ENCODE measurements at regions not wholly inside any gene's neighbourhood (a gene's known extent, or its start where the extent isn't known, plus 50 kb on each side); places are given as distances from the start of the nearest gene placed in this dataset.

DNA sequence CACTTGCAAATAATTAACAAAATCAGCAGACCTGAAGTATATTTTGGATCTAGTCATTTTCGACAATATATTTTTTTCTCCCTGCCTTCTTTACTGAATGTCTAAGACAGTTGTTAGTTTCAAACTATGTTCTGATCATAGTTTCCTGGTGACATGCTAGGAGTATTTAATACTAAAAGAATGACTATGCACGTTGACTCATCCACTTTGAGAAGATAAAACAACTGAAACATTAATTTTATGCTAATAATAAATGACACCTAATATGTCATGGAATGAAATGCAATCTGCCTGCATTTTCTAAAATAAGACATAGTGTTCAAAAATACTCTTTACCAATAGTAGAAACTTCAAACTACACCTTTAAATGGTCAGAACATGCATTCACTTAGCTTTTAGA lies 2123.7 kb upstream of the C9orf72 start:
- H3K27ac ChIP-seq (ENCODE audit: control insufficient read depth, insufficient read depth), result no peak overlapping the region
- 0% methylated on average over 2 of the region's 2 CpGs for WGBS (ENCODE audit: insufficient coverage, insufficient replicate concordance, low lambda C conversion rate, missing lambda C conversion rate)
- H3K9ac ChIP-seq (ENCODE audit: control insufficient read depth, insufficient read depth, low read length), result no peak overlapping the region
- ChIA-PET SMC1A (ENCODE audit: uncharacterized antibody, unreplicated experiment) (no interaction called here), CTCF (no interaction called here), RAD21 (ENCODE audit: unreplicated experiment) (no interaction called here), POLR2A (no interaction called here)
- intact Hi-C loops (cut with micrococcal nuclease; ENCODE audit: unreplicated experiment), result no loop called here
- no peak overlapping the region for H3K4me3 ChIP-seq
- FAIRE-seq (no peak), DNase-seq (ENCODE audit: low read depth, low spot score) (no peak), ATAC-seq (no peak)
- no peaks in the 10 kb centered on the region for H4K20me1 ChIP-seq (ENCODE audit: control insufficient read depth, insufficient read depth)
- TF ChIP-seq IKZF2 (IDR thresholded peaks at IDR 0.05) (no peak), MTA3 (IDR thresholded peaks at IDR 0.05; ENCODE audit: borderline replicate concordance, low read length) (no peak), RCOR1 (conservative IDR thresholded peaks at IDR 0.05; ENCODE audit: low read depth, low read length) (no peak), JUNB (IDR thresholded peaks at IDR 0.05) (no peak), SREBF2 (IDR thresholded peaks at IDR 0.05; ENCODE audit: low read length) (no peak), CHD4 (IDR thresholded peaks at IDR 0.05) (no peak), ZNF217 (IDR thresholded peaks at IDR 0.05) (no peak), KDM1A (IDR thresholded peaks at IDR 0.05; ENCODE audit: borderline replicate concordance) (no peak), KAT2A (conservative IDR thresholded peaks at IDR 0.05; ENCODE audit: control insufficient read depth, low read depth, low read length) (no peak), IKZF1 (conservative IDR thresholded peaks at IDR 0.05) (no peak), GATAD2B (conservative IDR thresholded peaks at IDR 0.05; ENCODE audit: low read depth) (no peak), ZNF274 (IDR thresholded peaks at IDR 0.05; ENCODE audit: insufficient read depth, insufficient read length) (no peak), CBX5 (IDR thresholded peaks at IDR 0.05; ENCODE audit: low read depth) (no peak), EED (IDR thresholded peaks at IDR 0.05; ENCODE audit: low read depth) (no peak)
- TF ChIP-seq, protein P1, sequence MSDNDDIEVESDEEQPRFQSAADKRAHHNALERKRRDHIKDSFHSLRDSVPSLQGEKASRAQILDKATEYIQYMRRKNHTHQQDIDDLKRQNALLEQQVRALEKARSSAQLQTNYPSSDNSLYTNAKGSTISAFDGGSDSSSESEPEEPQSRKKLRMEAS (IDR thresholded peaks at IDR 0.05; ENCODE audit: low read depth, low read length), result no peak
- TF ChIP-seq, protein P2, sequence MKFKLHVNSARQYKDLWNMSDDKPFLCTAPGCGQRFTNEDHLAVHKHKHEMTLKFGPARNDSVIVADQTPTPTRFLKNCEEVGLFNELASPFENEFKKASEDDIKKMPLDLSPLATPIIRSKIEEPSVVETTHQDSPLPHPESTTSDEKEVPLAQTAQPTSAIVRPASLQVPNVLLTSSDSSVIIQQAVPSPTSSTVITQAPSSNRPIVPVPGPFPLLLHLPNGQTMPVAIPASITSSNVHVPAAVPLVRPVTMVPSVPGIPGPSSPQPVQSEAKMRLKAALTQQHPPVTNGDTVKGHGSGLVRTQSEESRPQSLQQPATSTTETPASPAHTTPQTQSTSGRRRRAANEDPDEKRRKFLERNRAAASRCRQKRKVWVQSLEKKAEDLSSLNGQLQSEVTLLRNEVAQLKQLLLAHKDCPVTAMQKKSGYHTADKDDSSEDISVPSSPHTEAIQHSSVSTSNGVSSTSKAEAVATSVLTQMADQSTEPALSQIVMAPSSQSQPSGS (IDR thresholded peaks at IDR 0.05; ENCODE audit: low read length), result no peak
- no peaks in the 10 kb centered on the region for H3K27me3 ChIP-seq (replicated peaks in 1 of 2; ENCODE audit: control insufficient read depth in 2 of 2, insufficient read depth in 2 of 2, low read length in 1 of 2)
- no peaks in the 10 kb centered on the region for H3K4me1 ChIP-seq (ENCODE audit: control insufficient read depth, insufficient read depth, low read length)
- no TSS peak for BruUV-seq (replicated peaks)
- no peaks in the 10 kb centered on the region for H3K9me3 ChIP-seq (replicated peaks; ENCODE audit: control insufficient read depth, insufficient read depth, low read length)
- no peak overlapping the region for H3K4me2 ChIP-seq (ENCODE audit: control insufficient read depth, insufficient read depth)
- H3K79me2 ChIP-seq (ENCODE audit: control insufficient read depth, insufficient read depth, low read length), result no peaks in the 10 kb centered on the region
- H2AFZ ChIP-seq (ENCODE audit: control insufficient read depth, low read depth, low read length), result no peak overlapping the region
- in situ Hi-C loops (cut with MboI), result loop anchor here (10.0 kb wide), 1 partner anchor 922 kb away; no protein-coding TSS in a partner anchor
- no peaks in the 10 kb centered on the region for H3K36me3 ChIP-seq (ENCODE audit: control insufficient read depth in 2 of 2, insufficient read depth in 2 of 2, low read length in 1 of 2)
